ENCODE measurements at regions not wholly inside any gene's neighbourhood (a gene's known extent, or its start where the extent isn't known, plus 50 kb on each side); places are given as distances from the start of the nearest gene placed in this dataset.

DNA sequence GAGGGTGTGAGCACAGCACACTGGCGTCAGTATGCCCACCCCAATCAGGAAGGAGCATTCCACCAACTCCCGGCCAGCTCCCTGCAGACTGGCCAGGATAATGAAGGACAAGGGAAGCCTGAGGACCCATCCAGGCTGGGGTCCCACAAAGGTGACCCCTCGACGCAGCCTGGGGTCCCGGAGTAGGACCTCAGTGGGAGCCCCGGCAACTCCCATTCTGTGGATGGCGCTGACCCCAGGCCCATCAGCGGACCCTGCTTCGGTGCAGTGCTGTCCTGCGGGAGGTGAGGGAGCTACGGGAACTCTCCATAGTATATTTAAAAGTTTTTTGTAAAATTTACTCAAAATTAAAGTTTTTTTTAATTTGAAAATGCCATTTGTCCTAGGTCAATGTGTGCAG, 137.7 kb upstream of the NKX1-1 start:
- H3K4me1 ChIP-seq = peaks cover 0 to 7% of the 10 kb centered on the region in 2 donors
- no peaks in the 10 kb centered on the region for H3K27me3 ChIP-seq
- H3K36me3 ChIP-seq = no peaks in the 10 kb centered on the region
- DNase-seq = no peak
- no peaks in the 10 kb centered on the region for H3K9me3 ChIP-seq
- no peak overlapping the region for H3K4me3 ChIP-seq (replicated peaks in 1 of 3)
- intact Hi-C loops (cut with DNase I) = no loop called here
- TF ChIP-seq CTCF (IDR thresholded peaks at IDR 0.05) = no peak
- no peak for TF ChIP-seq POLR2A (IDR thresholded peaks at IDR 0.05)
- H3K27ac ChIP-seq = no peak overlapping the region
- 87 to 88% methylated on average over 10 of the region's 11 CpGs for WGBS, 2 donors

DNA sequence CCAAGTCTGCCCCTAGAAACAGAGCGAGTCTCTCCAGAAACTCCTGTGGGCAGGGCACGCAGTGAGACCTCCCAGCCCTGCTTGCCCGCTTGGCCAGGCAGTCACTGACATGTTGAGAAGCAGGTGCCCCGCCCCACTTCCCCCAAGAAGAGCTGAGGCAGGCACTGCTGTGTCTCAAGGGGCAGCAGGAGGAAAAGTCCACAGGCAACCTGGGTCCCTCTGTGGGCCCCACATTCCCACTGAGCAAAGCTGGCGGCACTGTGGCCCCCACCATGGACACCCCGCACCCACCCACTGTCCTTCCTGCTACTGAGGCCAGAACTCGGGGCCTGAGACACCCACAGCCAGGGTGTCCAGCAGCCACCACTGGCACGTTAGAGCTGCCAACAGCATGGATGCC, 137.3 kb upstream of the NKX1-1 start:
- intact Hi-C loops (cut with DNase I) = no loop called here
- no peaks in the 10 kb centered on the region for H3K9me3 ChIP-seq
- H3K4me3 ChIP-seq (replicated peaks in 1 of 3) = no peak overlapping the region
- DNase-seq = no peak
- TF ChIP-seq CTCF (IDR thresholded peaks at IDR 0.05) (no peak), POLR2A (IDR thresholded peaks at IDR 0.05) (no peak)
- no peak overlapping the region for H3K27ac ChIP-seq
- no peaks in the 10 kb centered on the region for H3K27me3 ChIP-seq
- peaks cover 0 to 3% of the 10 kb centered on the region in 2 donors for H3K4me1 ChIP-seq
- H3K36me3 ChIP-seq = no peaks in the 10 kb centered on the region
- 100% methylated on average over 3 of the region's 8 CpGs; no CpG with 5 or more reads in 1 of the 2 donors for WGBS, 2 donors

- H3K36me3 ChIP-seq = no peaks in the 10 kb centered on the region
- 83 to 85% methylated on average over 15 to 17 of the region's 27 CpGs for WGBS, 2 donors
- DNase-seq = no peak
- no peaks in the 10 kb centered on the region for H3K27me3 ChIP-seq
- H3K4me3 ChIP-seq (replicated peaks in 1 of 3) = no peak overlapping the region
- H3K27ac ChIP-seq = no peak overlapping the region
- intact Hi-C loops (cut with DNase I) = no loop called here
- no peaks in the 10 kb centered on the region for H3K9me3 ChIP-seq
- TF ChIP-seq CTCF (IDR thresholded peaks at IDR 0.05) = no peak
- no peak for TF ChIP-seq POLR2A (IDR thresholded peaks at IDR 0.05)
- H3K4me1 ChIP-seq = no peaks in the 10 kb centered on the region
Observed at GRCh38 chr4:1542516-1543320, 136.5 kb upstream of the NKX1-1 start.

GRCh38 chr4:1542226-1542490, 135.9 kb upstream of the NKX1-1 start:
- intact Hi-C loops (cut with DNase I) = no loop called here
- no peak for DNase-seq
- H3K4me1 ChIP-seq = no peaks in the 10 kb centered on the region
- H3K36me3 ChIP-seq = no peaks in the 10 kb centered on the region
- H3K27me3 ChIP-seq = no peaks in the 10 kb centered on the region
- peak overlapping the region in 2 of 3 donors; percentile 17 to 23 for H3K27ac ChIP-seq
- no peak for TF ChIP-seq CTCF (IDR thresholded peaks at IDR 0.05)
- TF ChIP-seq POLR2A (IDR thresholded peaks at IDR 0.05) = no peak
- H3K9me3 ChIP-seq = no peaks in the 10 kb centered on the region
- H3K4me3 ChIP-seq (replicated peaks in 1 of 3) = no peak overlapping the region
- WGBS, 2 donors = 76 to 82% methylated on average over 7 to 8 of the region's 10 CpGs

DNA sequence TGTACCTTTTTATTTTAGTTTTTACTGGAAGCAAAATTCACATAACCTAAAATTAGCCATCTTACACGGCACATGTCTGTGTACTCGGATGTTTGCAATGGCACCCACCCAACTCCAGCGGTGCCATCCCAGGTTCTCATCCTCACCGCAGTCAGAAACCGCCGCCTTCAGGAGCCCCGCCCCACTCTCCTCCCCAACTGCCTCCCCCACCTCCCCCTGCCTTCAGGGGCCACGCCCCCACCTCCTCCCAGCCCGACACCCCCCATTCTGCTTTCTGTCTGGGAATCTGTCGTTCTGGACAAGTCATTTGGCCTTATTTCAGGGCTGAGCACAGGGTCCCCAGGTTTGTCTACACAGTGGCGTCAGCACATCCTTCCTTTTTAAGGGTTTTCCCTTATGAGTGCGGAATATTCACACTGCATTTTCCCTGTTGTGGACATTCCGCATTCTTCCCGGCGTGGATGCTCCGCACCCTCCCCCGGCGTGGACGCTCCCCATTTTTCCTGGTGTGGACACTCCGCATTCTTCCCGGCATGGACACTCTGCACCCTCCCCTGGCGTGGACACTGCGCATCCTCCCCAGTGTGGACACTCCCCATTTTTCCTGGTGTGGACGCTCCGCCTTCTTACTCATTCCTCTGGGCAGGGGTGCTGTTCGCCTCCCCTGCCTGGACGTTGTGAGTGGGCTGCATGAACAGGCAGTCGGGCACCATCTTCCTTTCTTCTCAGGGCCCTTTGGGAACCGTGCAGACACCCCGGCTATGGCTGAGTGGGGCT, 135.4 kb upstream of the NKX1-1 start:
- no peaks in the 10 kb centered on the region for H3K9me3 ChIP-seq
- peak overlapping the region in 2 of 3 donors; percentile 17 to 23 for H3K27ac ChIP-seq
- H3K4me1 ChIP-seq = no peaks in the 10 kb centered on the region
- DNase-seq = peak; percentile 22 to 24
- H3K4me3 ChIP-seq (replicated peaks in 1 of 3) = no peak overlapping the region
- WGBS, 2 donors = 67 to 78% methylated on average over 30 of the region's 30 CpGs
- intact Hi-C loops (cut with DNase I) = no loop called here
- H3K27me3 ChIP-seq = no peaks in the 10 kb centered on the region
- TF ChIP-seq CTCF (IDR thresholded peaks at IDR 0.05) (no peak), POLR2A (IDR thresholded peaks at IDR 0.05) (no peak)
- no peaks in the 10 kb centered on the region for H3K36me3 ChIP-seq
